ENCODE measurements at regions not wholly inside any gene's neighbourhood (a gene's known extent, or its start where the extent isn't known, plus 50 kb on each side); places are given as distances from the start of the nearest gene placed in this dataset.

DNA sequence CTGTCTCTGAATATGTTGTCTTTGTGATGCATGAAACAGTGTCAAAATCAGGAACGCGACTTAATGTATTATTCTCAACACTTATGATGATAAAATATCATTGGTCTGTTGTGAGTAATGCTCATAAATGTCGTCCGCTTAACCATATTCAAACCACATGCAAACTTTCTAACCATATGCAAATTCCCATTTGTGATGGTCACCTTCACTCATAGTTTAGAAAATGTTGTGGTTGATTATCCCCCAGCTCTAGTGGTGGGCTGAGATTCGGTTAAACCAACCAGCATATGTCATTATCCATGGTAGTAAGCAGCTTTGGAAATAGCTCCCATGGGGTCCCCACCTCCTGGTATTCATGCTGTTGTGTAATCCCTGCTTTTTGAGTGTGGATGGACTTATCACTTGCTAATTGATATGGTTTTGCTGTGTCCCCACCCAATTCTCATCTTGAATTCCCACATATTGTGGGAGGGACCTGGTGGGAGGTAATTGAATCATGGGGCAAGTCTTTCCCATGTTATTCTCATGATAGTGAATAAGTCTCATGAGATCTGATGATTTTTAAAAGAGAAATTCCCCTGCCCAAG, 360.0 kb upstream of the TSHZ2 start:
- TF ChIP-seq MEIS1 (CRISPR knock-in tag; IDR thresholded peaks at IDR 0.05; ENCODE audit: borderline replicate concordance) (no peak), PHF20 (CRISPR knock-in tag; IDR thresholded peaks at IDR 0.05) (no peak), RCOR2 (CRISPR knock-in tag; IDR thresholded peaks at IDR 0.05) (no peak), ZNF234 (CRISPR knock-in tag; conservative IDR thresholded peaks at IDR 0.05) (no peak), MYC (CRISPR knock-in tag; IDR thresholded peaks at IDR 0.05; ENCODE audit: borderline replicate concordance) (no peak), FOSL1 (CRISPR knock-in tag; IDR thresholded peaks at IDR 0.05; ENCODE audit: borderline replicate concordance) (no peak), SKI (IDR thresholded peaks at IDR 0.05; ENCODE audit: partially characterized antibody) (no peak)
- TF ChIP-seq, protein P1, sequence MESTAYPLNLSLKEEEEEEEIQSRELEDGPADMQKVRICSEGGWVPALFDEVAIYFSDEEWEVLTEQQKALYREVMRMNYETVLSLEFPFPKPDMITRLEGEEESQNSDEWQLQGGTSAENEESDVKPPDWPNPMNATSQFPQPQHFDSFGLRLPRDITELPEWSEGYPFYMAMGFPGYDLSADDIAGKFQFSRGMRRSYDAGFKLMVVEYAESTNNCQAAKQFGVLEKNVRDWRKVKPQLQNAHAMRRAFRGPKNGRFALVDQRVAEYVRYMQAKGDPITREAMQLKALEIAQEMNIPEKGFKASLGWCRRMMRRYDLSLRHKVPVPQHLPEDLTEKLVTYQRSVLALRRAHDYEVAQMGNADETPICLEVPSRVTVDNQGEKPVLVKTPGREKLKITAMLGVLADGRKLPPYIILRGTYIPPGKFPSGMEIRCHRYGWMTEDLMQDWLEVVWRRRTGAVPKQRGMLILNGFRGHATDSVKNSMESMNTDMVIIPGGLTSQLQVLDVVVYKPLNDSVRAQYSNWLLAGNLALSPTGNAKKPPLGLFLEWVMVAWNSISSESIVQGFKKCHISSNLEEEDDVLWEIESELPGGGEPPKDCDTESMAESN (CRISPR knock-in tag; conservative IDR thresholded peaks at IDR 0.05), result no peak
- TF ChIP-seq, protein P2, sequence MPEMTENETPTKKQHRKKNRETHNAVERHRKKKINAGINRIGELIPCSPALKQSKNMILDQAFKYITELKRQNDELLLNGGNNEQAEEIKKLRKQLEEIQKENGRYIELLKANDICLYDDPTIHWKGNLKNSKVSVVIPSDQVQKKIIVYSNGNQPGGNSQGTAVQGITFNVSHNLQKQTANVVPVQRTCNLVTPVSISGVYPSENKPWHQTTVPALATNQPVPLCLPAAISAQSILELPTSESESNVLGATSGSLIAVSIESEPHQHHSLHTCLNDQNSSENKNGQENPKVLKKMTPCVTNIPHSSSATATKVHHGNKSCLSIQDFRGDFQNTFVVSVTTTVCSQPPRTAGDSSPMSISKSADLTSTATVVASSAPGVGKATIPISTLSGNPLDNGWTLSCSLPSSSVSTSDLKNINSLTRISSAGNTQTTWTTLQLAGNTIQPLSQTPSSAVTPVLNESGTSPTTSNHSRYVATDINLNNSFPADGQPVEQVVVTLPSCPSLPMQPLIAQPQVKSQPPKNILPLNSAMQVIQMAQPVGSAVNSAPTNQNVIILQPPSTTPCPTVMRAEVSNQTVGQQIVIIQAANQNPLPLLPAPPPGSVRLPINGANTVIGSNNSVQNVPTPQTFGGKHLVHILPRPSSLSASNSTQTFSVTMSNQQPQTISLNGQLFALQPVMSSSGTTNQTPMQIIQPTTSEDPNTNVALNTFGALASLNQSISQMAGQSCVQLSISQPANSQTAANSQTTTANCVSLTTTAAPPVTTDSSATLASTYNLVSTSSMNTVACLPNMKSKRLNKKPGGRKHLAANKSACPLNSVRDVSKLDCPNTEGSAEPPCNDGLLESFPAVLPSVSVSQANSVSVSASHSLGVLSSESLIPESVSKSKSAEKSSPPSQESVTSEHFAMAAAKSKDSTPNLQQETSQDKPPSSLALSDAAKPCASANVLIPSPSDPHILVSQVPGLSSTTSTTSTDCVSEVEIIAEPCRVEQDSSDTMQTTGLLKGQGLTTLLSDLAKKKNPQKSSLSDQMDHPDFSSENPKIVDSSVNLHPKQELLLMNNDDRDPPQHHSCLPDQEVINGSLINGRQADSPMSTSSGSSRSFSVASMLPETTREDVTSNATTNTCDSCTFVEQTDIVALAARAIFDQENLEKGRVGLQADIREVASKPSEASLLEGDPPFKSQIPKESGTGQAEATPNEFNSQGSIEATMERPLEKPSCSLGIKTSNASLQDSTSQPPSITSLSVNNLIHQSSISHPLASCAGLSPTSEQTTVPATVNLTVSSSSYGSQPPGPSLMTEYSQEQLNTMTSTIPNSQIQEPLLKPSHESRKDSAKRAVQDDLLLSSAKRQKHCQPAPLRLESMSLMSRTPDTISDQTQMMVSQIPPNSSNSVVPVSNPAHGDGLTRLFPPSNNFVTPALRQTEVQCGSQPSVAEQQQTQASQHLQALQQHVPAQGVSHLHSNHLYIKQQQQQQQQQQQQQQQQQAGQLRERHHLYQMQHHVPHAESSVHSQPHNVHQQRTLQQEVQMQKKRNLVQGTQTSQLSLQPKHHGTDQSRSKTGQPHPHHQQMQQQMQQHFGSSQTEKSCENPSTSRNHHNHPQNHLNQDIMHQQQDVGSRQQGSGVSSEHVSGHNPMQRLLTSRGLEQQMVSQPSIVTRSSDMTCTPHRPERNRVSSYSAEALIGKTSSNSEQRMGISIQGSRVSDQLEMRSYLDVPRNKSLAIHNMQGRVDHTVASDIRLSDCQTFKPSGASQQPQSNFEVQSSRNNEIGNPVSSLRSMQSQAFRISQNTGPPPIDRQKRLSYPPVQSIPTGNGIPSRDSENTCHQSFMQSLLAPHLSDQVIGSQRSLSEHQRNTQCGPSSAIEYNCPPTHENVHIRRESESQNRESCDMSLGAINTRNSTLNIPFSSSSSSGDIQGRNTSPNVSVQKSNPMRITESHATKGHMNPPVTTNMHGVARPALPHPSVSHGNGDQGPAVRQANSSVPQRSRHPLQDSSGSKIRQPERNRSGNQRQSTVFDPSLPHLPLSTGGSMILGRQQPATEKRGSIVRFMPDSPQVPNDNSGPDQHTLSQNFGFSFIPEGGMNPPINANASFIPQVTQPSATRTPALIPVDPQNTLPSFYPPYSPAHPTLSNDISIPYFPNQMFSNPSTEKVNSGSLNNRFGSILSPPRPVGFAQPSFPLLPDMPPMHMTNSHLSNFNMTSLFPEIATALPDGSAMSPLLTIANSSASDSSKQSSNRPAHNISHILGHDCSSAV (CRISPR knock-in tag; IDR thresholded peaks at IDR 0.05; ENCODE audit: borderline replicate concordance), result no peak
- TF ChIP-seq, protein P3, sequence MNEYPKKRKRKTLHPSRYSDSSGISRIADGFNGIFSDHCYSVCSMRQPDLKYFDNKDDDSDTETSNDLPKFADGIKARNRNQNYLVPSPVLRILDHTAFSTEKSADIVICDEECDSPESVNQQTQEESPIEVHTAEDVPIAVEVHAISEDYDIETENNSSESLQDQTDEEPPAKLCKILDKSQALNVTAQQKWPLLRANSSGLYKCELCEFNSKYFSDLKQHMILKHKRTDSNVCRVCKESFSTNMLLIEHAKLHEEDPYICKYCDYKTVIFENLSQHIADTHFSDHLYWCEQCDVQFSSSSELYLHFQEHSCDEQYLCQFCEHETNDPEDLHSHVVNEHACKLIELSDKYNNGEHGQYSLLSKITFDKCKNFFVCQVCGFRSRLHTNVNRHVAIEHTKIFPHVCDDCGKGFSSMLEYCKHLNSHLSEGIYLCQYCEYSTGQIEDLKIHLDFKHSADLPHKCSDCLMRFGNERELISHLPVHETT (CRISPR knock-in tag; conservative IDR thresholded peaks at IDR 0.05), result no peak
- Histone ChIP-seq H3K27me3 (ENCODE audit: control insufficient read depth in 1 of 2, insufficient read depth in 2 of 2, low read length in 2 of 2) (no peaks in the 10 kb centered on the region), H3K4me3 (replicated peaks in 1 of 3; ENCODE audit: insufficient read depth in 1 of 3, low read depth in 2 of 3, low read length in 3 of 3) (no peak overlapping the region), H3K79me2 (ENCODE audit: insufficient read depth, low read length) (no peaks in the 10 kb centered on the region), H3K4me1 (ENCODE audit: insufficient read depth, low read length) (no peaks in the 10 kb centered on the region), H3K9ac (ENCODE audit: insufficient read depth, low read depth, low read length) (no peak overlapping the region), H4K20me1 (ENCODE audit: insufficient read depth, low read length) (no peaks in the 10 kb centered on the region), H2AFZ (ENCODE audit: low read length) (no peak overlapping the region), H3K36me3 (replicated peaks in 1 of 2; ENCODE audit: control insufficient read depth in 1 of 2, insufficient read depth in 2 of 2, low read length in 2 of 2) (no peaks in the 10 kb centered on the region), H3K27ac (ENCODE audit: extremely low read length, insufficient read depth, low read length) (no peak overlapping the region), H3K9me3 (ENCODE audit: low read length) (peaks cover 43% of the 10 kb centered on the region), H3K4me2 (ENCODE audit: low read depth, low read length) (no peak overlapping the region)
- DNase-seq (ENCODE audit: low spot score), result no peak
- ChIA-PET POLR2A (no interaction called here), CTCF (ENCODE audit: low intra/inter-chr PET ratio, low total read pairs) (no interaction called here)
- 39% methylated on average over 5 of the region's 5 CpGs for WGBS (ENCODE audit: low lambda C conversion rate)
- in situ Hi-C loops (cut with HindIII; ENCODE audit: extremely low pct_ligation_motif_present, low pct_unique_long_range_greater_than_20kb), result no loop called here
- BruUV-seq (replicated peaks), result no TSS peak
- ATAC-seq, result no peak
- intact Hi-C loops (cut with micrococcal nuclease; ENCODE audit: unreplicated experiment), result no loop called here
- no peak for FAIRE-seq
